ENCODE measurements at regions not wholly inside any gene's neighbourhood (a gene's known extent, or its start where the extent isn't known, plus 50 kb on each side); places are given as distances from the start of the nearest gene placed in this dataset.

DNA sequence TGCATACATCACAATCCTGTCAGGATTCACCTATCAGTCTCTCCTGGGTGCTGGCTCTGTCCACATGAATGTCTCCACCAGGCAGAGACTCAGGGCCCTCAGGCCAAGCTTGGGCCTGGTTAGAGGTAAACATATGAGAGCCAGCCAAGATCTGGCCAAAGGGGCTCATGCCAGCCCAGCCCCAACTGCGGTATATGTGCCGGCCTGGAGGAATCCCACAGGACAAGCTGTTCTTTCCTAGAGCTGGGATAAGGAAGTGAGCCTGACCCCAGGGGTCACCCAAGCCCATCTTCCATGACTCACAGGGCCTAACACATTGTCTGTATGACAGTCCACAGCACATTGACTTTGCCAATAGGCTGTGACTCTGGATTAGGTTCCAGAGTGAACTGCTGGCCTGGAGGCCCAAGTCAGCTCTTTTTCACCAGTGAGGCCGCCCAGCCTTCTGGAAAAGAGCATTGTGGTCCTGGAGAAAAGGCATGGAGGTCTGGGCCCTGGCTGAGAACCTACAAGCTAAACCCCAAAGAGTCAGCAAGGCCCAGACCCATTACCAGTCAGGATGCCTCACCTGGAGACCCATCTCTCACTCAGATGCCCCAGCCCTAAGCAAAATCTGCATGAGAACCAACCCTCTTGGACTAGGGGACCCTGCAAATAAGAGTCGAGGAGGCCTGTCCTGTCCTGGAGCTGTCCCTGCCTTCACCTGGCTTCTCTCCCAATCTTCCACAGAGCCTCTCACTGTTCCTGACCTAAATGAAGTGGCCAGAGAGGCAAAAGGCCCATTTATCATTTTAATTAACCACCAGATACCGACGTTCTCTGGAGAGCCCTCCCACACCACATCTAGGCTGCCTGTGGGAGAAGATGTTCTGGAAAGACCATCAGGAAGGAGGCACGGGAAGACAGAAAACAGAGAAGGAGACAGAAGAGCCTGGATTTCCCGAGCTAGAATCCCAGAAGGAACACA lies 120.9 kb upstream of the PKDCC start:
- POLR2A ChIA-PET: no interaction called here
- Mint-ChIP-seq H3K27me3 (no peaks in the 10 kb centered on the region), H3K4me1 (no peaks in the 10 kb centered on the region)

DNA sequence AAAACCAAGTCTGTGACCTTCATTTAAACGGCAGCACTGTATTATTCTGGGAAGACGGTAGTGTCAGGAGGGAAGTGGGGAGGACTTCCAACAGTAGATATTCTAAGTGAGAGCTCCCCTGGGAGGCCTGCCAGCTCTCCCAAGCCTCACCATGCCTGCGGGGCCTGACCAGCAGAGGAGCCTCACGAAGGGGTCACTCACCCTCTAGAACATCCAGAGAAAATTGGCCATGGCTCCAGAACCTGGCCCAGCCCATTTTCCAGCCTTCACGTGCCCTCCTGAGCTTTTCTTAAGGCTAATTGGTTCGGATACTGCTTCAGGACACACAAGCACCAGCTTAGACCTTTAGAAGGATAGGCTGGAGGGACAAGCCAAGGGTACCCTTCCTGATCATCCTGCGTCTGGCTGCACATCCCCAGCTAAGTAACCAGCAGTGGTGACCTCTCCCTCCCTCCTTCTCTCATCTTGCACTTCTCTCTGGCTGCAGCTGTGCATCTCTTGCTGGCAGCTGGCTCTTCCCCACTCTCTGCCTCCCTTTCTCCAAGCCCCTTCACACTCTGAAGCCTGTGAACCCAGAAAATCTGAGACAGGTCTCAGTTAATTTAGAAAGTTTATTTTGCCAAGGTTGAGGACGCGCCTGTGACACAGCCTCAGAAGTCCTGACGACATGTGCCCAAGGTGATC lies 120.1 kb upstream of the PKDCC start:
- Mint-ChIP-seq H3K4me3 (no peak overlapping the region), H3K36me3 (ENCODE audit: low read depth) (no peaks in the 10 kb centered on the region), H3K27me3 (no peaks in the 10 kb centered on the region), H3K27ac (no peak overlapping the region), H3K9me3 (peaks cover 10% of the 10 kb centered on the region), H3K4me1 (no peaks in the 10 kb centered on the region)
- no peak for DNase-seq
- POLR2A ChIA-PET: no interaction called here
- CTCF ChIA-PET: no interaction called here

More for the DNA sequence above, 120.9 kb upstream of the PKDCC start:
- no peak for DNase-seq
- Mint-ChIP-seq H3K9me3 (peaks cover 10% of the 10 kb centered on the region), H3K27ac (no peak overlapping the region), H3K4me3 (no peak overlapping the region), H3K36me3 (ENCODE audit: low read depth) (no peaks in the 10 kb centered on the region)
- CTCF ChIA-PET: no interaction called here

DNA sequence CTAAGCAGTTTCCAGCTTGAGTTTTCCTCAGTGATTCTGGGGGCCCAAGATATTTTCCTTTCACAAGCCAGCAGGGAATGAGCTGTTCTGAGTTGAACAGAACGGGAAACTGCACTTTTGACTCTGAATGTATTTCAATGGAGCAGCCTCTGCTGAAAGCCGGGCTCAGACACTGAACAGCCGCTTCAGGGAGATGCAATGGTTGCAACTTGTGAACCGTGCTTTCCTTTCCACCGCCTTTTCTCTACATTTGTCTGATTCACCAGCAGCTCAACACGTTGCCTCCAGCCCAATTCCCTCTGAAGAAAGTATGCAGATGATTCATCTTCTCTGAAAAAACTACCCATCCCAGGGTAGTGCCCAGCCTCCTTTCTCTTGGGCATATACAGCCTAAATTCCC lies 119.3 kb upstream of the PKDCC start:
- Mint-ChIP-seq H3K4me1 (no peaks in the 10 kb centered on the region), H3K9me3 (peaks cover 10% of the 10 kb centered on the region), H3K36me3 (ENCODE audit: low read depth) (no peaks in the 10 kb centered on the region), H3K27ac (no peak overlapping the region), H3K4me3 (no peak overlapping the region), H3K27me3 (no peaks in the 10 kb centered on the region)
- ChIA-PET POLR2A (no interaction called here), CTCF (no interaction called here)
- no peak for DNase-seq

DNA sequence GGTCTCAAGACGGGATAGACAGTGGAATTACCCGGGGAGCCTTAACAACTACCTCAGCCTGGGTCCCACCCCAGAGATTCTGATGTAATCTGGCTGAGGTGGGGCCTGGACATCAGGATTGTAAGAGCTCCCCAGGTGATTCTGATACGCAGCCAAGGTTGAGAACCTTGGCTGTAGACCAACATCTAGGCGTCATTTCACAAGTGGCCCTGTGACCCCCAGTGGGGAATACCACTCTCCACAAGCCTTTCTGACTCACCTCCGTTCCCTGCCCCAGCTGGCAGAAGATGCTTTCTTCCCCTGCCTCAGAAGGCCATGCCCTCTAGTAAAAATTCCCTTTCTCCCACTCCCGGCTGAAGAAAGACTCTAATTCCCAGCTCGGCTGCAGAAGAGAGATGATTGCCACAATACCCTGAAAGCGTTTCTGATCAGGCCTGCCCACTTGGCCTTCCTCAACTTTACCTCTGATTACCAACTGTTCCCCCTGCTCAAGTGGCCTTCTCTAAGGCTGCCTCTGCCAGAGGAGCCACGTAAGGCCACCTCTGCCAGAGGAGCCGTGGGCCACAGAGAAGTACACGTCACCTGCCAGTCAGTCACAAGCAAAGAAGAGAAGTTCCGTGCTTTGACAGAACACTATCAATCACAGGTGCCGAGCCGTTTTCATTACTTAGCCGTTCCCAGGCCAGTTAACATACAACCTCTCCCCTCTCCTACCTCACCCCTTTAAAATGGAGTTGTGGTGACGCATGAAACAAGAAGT lies 116.8 kb upstream of the PKDCC start:
- peaks cover 5% of the 10 kb centered on the region for H3K9me3 Mint-ChIP-seq
- H3K4me3 Mint-ChIP-seq: no peak overlapping the region
- no peak overlapping the region for H3K27ac Mint-ChIP-seq
- no peak for DNase-seq
- CTCF ChIA-PET: no interaction called here
- no peaks in the 10 kb centered on the region for H3K27me3 Mint-ChIP-seq
- H3K4me1 Mint-ChIP-seq: no peaks in the 10 kb centered on the region
- H3K36me3 Mint-ChIP-seq (ENCODE audit: low read depth): no peaks in the 10 kb centered on the region
- POLR2A ChIA-PET: no interaction called here

DNA sequence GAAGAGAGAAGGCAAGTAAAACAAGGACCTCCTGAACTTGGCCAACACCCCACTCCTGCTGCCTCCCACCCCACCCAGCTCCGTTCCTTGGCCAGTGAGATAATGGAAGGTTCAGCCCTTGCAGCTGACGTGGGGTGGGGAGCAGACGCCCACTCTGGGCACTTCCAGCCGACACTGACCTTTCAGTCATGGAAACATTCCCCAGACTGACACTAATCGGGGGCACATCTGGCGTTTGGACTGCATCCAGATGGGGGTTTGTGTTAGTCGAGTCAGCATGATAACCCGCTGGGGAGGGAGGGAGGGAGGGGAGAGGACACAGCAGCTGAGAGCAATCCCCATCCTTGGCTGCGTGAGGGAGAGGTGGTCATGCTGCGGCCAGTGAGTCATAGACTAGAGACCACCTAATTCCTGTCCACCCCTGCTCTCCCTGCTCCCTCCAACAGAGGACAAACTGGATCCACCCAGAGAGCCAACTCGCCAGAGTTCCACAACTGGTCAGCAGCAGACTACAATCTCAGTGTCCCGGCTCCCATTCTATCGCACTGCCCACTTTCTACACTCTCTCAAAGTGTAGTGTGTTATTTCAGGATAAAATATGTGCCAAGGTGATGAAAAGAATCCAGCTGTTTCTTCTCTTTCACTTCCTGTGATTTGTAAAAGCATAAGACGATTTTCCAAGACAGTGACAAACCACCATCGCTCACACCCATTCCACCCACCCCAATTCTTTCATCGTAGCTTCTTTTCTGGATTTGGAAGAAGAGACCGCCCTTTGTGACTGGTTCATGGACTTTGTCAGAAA lies 115.4 kb upstream of the PKDCC start:
- Mint-ChIP-seq H3K4me3 (no peak overlapping the region), H3K36me3 (ENCODE audit: low read depth) (no peaks in the 10 kb centered on the region), H3K9me3 (no peaks in the 10 kb centered on the region), H3K4me1 (no peaks in the 10 kb centered on the region), H3K27ac (no peak overlapping the region), H3K27me3 (no peaks in the 10 kb centered on the region)
- DNase-seq: no peak
- ChIA-PET CTCF (no interaction called here), POLR2A (no interaction called here)

DNA sequence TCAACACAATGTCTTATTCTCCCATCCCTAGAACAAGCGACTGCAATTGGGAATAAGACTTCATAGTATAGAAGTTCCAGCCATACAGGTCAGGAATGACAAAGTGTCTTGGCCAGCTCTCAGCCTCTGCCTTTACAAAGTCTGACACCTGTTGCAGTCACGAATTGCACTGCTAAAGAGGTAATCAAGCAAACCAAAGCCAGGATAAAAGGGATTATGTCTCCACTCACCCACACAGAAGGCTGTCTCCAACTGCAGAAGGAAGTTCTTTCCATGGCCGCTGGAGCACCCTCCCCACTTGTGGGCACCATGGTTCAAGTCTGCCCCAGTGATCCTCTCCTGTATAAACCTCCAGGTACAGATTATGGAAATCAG lies 114.8 kb upstream of the PKDCC start:
- H3K4me3 Mint-ChIP-seq: no peak overlapping the region
- CTCF ChIA-PET: interaction anchor here (1.0 kb wide), 1 partner anchor 11 kb away, joined by 3 read pairs; no protein-coding TSS in a partner anchor
- H3K27ac Mint-ChIP-seq: no peak overlapping the region
- no peaks in the 10 kb centered on the region for H3K27me3 Mint-ChIP-seq
- no peak for DNase-seq
- H3K4me1 Mint-ChIP-seq: no peaks in the 10 kb centered on the region
- no peaks in the 10 kb centered on the region for H3K9me3 Mint-ChIP-seq
- POLR2A ChIA-PET: no interaction called here
- no peaks in the 10 kb centered on the region for H3K36me3 Mint-ChIP-seq (ENCODE audit: low read depth)

DNA sequence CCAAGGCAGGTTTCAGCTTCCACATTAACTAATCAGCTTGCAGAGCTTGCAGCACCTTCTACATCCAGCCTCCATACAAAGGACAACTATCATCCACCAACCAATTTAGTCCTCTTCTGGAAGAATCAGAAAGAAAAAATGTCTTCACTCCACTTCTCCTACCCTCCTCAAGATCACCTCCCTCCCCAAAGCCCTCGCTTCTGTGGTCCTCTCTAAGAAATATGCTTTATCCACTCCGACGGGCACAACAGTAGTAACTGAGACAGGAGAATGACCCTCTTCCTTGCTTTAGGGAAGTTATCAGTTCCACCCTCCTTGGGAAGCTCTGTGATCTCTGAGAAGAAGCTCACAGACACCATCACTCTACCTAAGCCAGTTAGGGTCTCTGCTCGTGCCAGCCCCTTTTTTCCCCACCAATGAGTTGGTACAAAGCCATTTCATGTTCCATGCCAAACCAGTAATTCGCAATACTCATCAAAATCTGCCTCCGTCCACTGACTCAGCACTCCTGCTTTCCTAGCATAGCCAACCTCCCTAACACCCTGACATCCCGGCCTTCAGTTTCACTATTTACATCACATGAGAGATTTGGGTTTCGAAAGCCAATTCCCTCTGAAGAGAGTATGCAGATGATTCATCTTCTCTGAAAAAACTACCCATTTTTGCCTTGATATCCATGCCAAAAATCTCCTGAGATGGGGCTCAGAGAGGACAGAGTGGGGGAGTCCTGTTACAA lies 114.1 kb upstream of the PKDCC start:
- Mint-ChIP-seq H3K27ac (no peak overlapping the region), H3K9me3 (no peaks in the 10 kb centered on the region), H3K27me3 (no peaks in the 10 kb centered on the region), H3K36me3 (ENCODE audit: low read depth) (no peaks in the 10 kb centered on the region), H3K4me3 (no peak overlapping the region), H3K4me1 (no peaks in the 10 kb centered on the region)
- CTCF ChIA-PET: interaction anchor here (1.0 kb wide), 1 partner anchor 10 kb away, joined by 3 read pairs; no protein-coding TSS in a partner anchor
- POLR2A ChIA-PET: no interaction called here
- no peak for DNase-seq

DNA sequence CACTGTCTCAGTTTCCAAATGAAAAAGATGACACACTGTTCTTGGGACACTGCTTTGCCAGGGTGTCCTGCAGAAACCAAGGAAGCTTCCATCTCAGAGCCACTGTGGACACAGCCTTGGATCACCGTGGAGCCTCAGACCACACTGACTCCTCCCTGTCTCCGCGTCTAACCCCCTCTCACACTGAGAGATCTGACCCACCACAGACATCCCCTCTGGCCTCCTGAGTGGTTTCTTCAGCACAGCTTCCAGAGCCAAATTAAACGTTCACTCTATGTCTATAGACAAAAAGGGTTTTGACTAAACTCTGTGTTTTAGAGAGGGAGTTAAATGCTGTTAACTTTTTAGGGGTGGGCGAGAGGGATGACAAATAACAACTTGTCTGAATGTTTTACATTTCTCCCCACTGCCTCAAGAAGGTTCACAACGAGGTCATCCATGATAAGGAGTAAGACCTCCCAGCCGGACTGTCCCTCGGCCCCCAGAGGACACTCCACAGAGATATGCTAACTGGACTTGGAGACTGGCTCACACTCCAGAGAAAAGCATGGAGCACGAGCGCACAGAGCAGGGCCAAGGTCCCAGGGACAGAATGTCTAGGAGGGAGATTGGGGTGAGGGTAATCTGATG lies 113.4 kb upstream of the PKDCC start:
- no peak overlapping the region for H3K4me3 Mint-ChIP-seq
- POLR2A ChIA-PET: no interaction called here
- H3K27me3 Mint-ChIP-seq: no peaks in the 10 kb centered on the region
- no peak for DNase-seq
- H3K36me3 Mint-ChIP-seq (ENCODE audit: low read depth): no peaks in the 10 kb centered on the region
- H3K4me1 Mint-ChIP-seq: no peaks in the 10 kb centered on the region
- no peak overlapping the region for H3K27ac Mint-ChIP-seq
- no peaks in the 10 kb centered on the region for H3K9me3 Mint-ChIP-seq
- CTCF ChIA-PET: no interaction called here

DNA sequence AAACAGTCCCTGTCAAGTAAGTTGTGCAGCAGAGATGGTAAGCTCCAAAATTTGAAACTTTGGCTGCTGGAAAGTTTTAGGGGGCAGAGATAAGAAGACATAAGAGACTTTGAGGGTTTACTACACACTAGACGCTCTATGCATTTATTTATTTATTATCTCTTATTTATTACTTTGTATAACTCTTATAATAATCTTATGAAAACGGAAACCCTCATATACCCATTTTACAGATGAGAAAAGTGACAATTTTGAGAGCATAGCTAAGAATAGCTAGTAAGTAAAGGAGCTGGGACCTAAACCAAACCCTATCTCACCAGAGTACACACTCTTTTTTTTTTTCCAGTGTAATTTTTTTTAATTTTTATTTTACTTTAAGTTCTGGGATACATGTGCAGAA lies 112.8 kb upstream of the PKDCC start:
- DNase-seq: no peak
- POLR2A ChIA-PET: no interaction called here
- no peak overlapping the region for H3K27ac Mint-ChIP-seq
- CTCF ChIA-PET: no interaction called here
- no peaks in the 10 kb centered on the region for H3K4me1 Mint-ChIP-seq
- no peak overlapping the region for H3K4me3 Mint-ChIP-seq
- no peaks in the 10 kb centered on the region for H3K27me3 Mint-ChIP-seq
- no peaks in the 10 kb centered on the region for H3K36me3 Mint-ChIP-seq (ENCODE audit: low read depth)
- no peaks in the 10 kb centered on the region for H3K9me3 Mint-ChIP-seq

DNA sequence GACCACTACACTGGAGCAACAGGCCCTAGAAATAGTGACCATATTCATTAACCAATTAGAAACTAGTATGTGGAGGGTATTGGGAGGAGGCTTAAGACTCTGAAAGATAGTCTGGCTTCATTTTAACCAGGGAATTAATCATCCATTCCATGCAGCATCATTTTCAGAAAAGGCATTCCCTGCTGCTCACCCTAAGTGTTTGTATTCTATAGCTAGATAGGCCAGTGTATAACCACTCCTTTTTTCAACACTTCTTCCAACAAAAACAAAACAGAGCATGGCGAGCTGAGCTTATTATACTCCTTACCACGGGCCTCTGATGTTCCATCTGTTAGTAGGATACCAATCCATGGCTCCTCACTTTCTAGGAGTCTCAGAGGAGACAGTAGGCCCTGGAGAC lies 112.0 kb upstream of the PKDCC start:
- H3K4me3 Mint-ChIP-seq: no peak overlapping the region
- CTCF ChIA-PET: no interaction called here

DNA sequence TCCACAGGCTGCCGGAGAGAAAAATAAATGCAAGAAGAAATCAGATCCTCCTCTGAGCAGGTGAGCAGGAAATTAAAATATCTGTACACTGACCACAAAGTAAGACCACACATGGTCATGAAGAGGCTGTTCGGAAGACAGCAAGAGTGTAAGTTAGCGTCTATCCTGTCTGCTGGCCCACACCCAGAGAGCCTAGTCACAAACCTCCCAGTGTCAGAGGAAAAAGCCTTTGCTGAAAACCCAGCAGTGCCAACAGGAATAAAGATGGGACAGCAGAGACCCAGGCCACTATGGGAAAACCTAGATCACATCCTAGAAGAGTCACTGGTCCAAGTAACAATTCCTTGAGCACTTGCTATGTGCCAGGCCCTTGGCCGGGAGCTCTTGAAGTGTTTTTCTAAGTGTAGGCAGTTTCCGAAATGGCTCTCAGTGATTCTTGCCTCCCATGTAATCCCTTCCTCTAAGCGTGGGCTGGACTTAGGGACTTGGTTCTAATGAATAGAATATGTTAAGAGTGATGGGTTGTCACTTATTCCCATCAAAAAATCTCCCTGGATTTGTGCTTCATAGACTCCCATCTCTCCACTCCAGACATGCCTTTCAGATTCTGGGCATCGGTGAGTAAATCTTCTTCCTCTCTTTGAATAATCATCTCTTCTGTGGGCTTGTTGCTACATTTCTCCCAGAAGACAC lies 110.9 kb upstream of the PKDCC start:
- no peaks in the 10 kb centered on the region for H3K27me3 Mint-ChIP-seq
- no peaks in the 10 kb centered on the region for H3K9me3 Mint-ChIP-seq
- H3K4me3 Mint-ChIP-seq: no peak overlapping the region
- POLR2A ChIA-PET: no interaction called here
- CTCF ChIA-PET: interaction anchor here (0.8 kb wide), 1 partner anchor 12 kb away, joined by 3 read pairs; no protein-coding TSS in a partner anchor
- no peak for DNase-seq
- no peak overlapping the region for H3K27ac Mint-ChIP-seq
- H3K36me3 Mint-ChIP-seq (ENCODE audit: low read depth): no peaks in the 10 kb centered on the region
- H3K4me1 Mint-ChIP-seq: no peaks in the 10 kb centered on the region

More for the DNA sequence above, 112.0 kb upstream of the PKDCC start:
- no peak for DNase-seq
- no peaks in the 10 kb centered on the region for H3K4me1 Mint-ChIP-seq
- H3K9me3 Mint-ChIP-seq: no peaks in the 10 kb centered on the region
- no peak overlapping the region for H3K27ac Mint-ChIP-seq
- H3K27me3 Mint-ChIP-seq: no peaks in the 10 kb centered on the region
- H3K36me3 Mint-ChIP-seq (ENCODE audit: low read depth): no peaks in the 10 kb centered on the region
- POLR2A ChIA-PET: no interaction called here
